PFSK-1 (cell line): ENCODE measurements at regions not wholly inside any gene's neighbourhood (a gene's known extent, or its start where the extent isn't known, plus 50 kb on each side); places are given as distances from the start of the nearest gene placed in this dataset.

Experiments used
- POLR2AphosphoS5 ChIP-seq: IDR thresholded peaks from 2 replicates; pipeline ENCODE4 v1.6.1; 2012; ENCODE audit warnings: low read depth, mild to moderate bottlenecking, control low read depth, low read length, moderate library complexity
- REST ChIP-seq, 2 experiments: IDR thresholded peaks; 2 replicates each; pipeline versions ENCODE4 v1.6.1 to v1.8.0; 2011 to 2012; ENCODE audit warnings: low read depth in 2 of 2, low read length in 2 of 2, control low read depth in 1 of 2, inconsistent platforms in 1 of 2, mild to moderate bottlenecking in 1 of 2, moderate library complexity in 1 of 2; ENCODE audit not compliant: insufficient read depth in 1 of 2
- SIN3A ChIP-seq: IDR thresholded peaks from 2 replicates; pipeline ENCODE4 v1.6.1; 2012; ENCODE audit warnings: mild to moderate bottlenecking, low read length, moderate library complexity, borderline replicate concordance; ENCODE audit not compliant: insufficient read depth

GRCh38 chr20:22745194-22745500 is 160.8 kb upstream of the FOXA2 start:
- TF ChIP-seq REST (IDR thresholded peaks at IDR 0.05; ENCODE audit: insufficient read depth in 1 of 2, low read depth in 2 of 2, low read length in 2 of 2), result no peak
- TF ChIP-seq SIN3A, result no peak
- TF ChIP-seq POLR2AphosphoS5, result no peak
